ENCODE measurements at regions not wholly inside any gene's neighbourhood (a gene's known extent, or its start where the extent isn't known, plus 50 kb on each side); places are given as distances from the start of the nearest gene placed in this dataset.

DNA sequence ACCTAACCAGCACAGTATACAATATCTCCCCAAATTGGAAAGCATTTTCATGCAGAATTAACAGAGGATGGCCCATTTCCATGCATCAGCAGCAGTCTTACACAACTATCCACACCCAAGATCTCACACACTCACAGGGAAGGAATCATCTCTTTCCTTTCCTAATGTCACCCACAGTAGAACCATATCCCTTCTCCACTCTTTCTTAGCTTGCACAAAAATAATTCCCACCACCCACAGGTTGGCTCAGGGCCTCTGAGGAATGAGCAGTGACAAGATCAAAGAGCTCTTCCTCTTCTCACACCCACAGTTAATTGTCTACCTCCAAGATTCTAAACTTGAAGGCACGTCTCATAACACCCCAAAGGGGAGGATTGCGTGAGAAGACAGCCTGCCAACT, 217.7 kb upstream of the VEGFC start:
- TF ChIP-seq, protein P1, sequence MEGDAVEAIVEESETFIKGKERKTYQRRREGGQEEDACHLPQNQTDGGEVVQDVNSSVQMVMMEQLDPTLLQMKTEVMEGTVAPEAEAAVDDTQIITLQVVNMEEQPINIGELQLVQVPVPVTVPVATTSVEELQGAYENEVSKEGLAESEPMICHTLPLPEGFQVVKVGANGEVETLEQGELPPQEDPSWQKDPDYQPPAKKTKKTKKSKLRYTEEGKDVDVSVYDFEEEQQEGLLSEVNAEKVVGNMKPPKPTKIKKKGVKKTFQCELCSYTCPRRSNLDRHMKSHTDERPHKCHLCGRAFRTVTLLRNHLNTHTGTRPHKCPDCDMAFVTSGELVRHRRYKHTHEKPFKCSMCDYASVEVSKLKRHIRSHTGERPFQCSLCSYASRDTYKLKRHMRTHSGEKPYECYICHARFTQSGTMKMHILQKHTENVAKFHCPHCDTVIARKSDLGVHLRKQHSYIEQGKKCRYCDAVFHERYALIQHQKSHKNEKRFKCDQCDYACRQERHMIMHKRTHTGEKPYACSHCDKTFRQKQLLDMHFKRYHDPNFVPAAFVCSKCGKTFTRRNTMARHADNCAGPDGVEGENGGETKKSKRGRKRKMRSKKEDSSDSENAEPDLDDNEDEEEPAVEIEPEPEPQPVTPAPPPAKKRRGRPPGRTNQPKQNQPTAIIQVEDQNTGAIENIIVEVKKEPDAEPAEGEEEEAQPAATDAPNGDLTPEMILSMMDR (IDR thresholded peaks at IDR 0.05; ENCODE audit: insufficient read depth, low read length, severe bottlenecking), result no peak
- H3K4me3 ChIP-seq (ENCODE audit: low read depth, low read length), result no peak overlapping the region
- DNase-seq (ENCODE audit: low read depth) (peak; percentile 38), FAIRE-seq (peak; percentile 83)
- H3K36me3 ChIP-seq (ENCODE audit: control insufficient read depth, insufficient read depth, low read length), result no peaks in the 10 kb centered on the region
- no peaks in the 10 kb centered on the region for H3K27me3 ChIP-seq (ENCODE audit: control insufficient read depth, insufficient read depth, low read length)

DNA sequence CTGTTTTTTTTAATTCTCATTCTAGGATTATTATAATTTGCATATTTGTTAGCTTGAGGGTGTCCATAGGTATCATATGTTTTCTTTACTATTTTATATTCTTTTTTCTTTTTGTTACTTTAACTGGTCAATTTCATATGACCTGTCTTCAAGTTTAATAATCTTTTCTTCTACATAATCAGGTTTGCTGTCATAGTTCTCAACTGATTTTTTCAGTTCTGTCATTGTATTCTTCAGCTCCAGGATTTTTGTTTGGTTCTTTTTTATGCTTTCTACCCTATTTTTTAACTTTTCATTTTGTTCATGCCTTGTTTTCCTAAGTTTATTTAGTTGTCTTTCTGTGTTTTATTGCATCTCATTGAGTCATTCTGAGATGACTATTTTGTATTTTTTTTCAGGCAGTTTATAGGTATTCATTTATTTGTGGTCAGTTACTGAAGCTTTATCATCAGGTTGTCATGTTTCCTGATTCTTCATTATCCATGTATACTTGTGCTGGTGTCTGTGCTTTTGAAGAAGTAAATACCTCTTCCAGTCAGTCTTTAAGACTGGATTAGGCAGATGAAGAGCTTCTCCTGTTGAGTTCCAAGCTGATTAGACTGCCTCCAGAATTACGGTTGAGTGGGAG, 220.3 kb upstream of the VEGFC start:
- peak; percentile 28 for DNase-seq (ENCODE audit: low read depth)
- H3K27me3 ChIP-seq (ENCODE audit: control insufficient read depth, insufficient read depth, low read length), result no peaks in the 10 kb centered on the region
- TF ChIP-seq, protein P1 (IDR thresholded peaks at IDR 0.05; ENCODE audit: insufficient read depth, low read length, severe bottlenecking), result no peak
- H3K4me3 ChIP-seq (ENCODE audit: low read depth, low read length), result no peak overlapping the region
- H3K36me3 ChIP-seq (ENCODE audit: control insufficient read depth, insufficient read depth, low read length), result no peaks in the 10 kb centered on the region
- no peak for FAIRE-seq

DNA sequence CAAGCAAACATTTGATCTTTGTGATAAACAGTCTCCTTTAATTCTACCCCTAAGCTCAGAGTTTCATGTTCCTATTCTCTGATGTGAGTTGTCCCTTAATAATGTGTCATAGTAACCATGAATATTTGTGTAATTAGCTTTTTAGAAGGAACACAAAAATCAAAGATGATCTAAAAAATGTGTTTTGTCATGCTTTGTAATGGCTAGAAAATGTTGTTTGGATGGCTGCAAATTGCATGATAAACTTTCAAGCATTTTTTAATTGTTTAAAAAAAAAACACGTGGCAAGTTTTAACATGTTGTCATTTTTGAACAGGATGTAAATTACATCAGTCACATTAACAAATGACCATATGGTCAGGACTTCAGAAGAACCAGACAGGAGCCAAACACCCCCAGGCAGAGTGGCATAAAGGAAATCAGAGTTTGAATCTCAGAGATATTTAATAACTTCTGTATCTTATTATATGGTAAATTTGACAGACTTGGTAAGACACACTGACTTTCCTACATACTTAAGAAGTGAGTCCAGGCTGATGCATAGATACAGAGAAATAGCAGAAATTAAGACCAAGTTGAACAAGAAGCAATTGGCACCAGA, 223.9 kb upstream of the VEGFC start:
- FAIRE-seq (no peak), DNase-seq (ENCODE audit: low read depth) (peak; percentile 92)
- no peaks in the 10 kb centered on the region for H3K36me3 ChIP-seq (ENCODE audit: control insufficient read depth, insufficient read depth, low read length)
- TF ChIP-seq, protein P1 (IDR thresholded peaks at IDR 0.05; ENCODE audit: insufficient read depth, low read length, severe bottlenecking), result no peak
- no peaks in the 10 kb centered on the region for H3K27me3 ChIP-seq (ENCODE audit: control insufficient read depth, insufficient read depth, low read length)
- no peak overlapping the region for H3K4me3 ChIP-seq (ENCODE audit: low read depth, low read length)

DNA sequence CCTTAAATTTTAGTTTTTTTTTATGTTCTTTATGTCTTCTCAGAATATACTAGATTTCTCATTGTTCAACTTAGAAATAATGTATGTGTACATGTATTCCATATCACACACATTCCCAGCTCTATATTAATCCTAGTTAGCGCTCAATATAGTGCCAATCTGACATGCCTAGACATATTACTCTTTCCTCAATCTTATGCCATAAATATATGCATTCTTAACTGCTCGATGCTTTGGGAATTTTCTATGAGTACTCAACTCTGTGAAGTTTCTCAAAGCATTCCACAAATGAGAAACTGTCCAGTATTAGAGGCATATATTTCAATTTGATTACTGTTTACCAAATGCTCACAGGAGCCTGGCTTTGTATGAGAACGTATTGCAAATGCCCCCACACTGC, 231.2 kb upstream of the VEGFC start:
- TF ChIP-seq, protein P1 (IDR thresholded peaks at IDR 0.05; ENCODE audit: insufficient read depth, low read length, severe bottlenecking), result no peak
- no peak for FAIRE-seq
- DNase-seq (ENCODE audit: low read depth), result peak; percentile 74
- Histone ChIP-seq H3K36me3 (ENCODE audit: control insufficient read depth, insufficient read depth, low read length) (no peaks in the 10 kb centered on the region), H3K4me3 (ENCODE audit: low read depth, low read length) (no peak overlapping the region), H3K27me3 (ENCODE audit: control insufficient read depth, insufficient read depth, low read length) (no peaks in the 10 kb centered on the region)

DNA sequence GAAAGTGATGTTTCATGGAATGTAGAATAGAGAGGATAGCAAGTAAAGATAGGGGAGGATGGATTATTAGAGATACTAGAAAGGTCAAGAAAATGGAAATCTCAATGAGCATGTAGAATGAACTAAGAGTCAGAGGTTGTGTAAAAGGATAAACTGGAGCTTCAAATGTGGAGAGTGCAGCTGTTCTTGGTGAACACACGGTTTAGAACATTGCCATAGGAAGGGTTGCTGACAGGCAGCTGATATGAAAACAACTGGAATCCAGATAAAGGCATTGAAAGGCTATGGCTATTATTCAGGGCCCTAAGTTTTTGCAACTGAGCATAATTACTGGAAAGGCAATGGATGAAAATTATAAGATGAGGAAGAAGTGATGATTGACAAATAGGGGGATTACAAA, 239.6 kb upstream of the VEGFC start:
- FAIRE-seq (no peak), DNase-seq (ENCODE audit: low read depth) (no peak)
- Histone ChIP-seq H3K4me3 (ENCODE audit: low read depth, low read length) (no peak overlapping the region), H3K27me3 (ENCODE audit: control insufficient read depth, insufficient read depth, low read length) (no peaks in the 10 kb centered on the region), H3K36me3 (ENCODE audit: control insufficient read depth, insufficient read depth, low read length) (no peaks in the 10 kb centered on the region)
- TF ChIP-seq, protein P1 (IDR thresholded peaks at IDR 0.05; ENCODE audit: insufficient read depth, low read length, severe bottlenecking), result no peak

DNA sequence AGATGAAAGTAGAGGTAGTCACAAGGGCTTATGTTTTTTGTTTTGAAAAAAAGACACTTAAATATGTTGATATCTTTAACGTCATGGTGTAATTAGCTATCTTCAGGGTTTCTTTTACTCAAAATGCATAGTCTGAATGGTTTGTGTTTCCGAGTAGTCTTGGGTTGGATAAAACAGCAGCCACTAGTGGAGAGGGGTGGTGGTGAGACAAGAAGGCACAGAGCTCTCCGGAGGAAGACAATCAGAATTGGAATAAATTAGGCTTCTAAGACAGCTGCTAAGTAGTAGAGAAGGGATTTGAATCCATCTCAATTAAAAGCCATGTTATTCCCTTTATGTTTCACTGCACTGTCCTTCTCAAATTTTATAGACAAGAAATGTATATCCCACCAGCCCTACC, 240.4 kb upstream of the VEGFC start:
- FAIRE-seq, result no peak
- DNase-seq (ENCODE audit: low read depth), result no peak
- TF ChIP-seq, protein P1 (IDR thresholded peaks at IDR 0.05; ENCODE audit: insufficient read depth, low read length, severe bottlenecking), result no peak
- Histone ChIP-seq H3K36me3 (ENCODE audit: control insufficient read depth, insufficient read depth, low read length) (no peaks in the 10 kb centered on the region), H3K27me3 (ENCODE audit: control insufficient read depth, insufficient read depth, low read length) (no peaks in the 10 kb centered on the region), H3K4me3 (ENCODE audit: low read depth, low read length) (no peak overlapping the region)
